ENCODE measurements at regions not wholly inside any gene's neighbourhood (a gene's known extent, or its start where the extent isn't known, plus 50 kb on each side); places are given as distances from the start of the nearest gene placed in this dataset.

DNA sequence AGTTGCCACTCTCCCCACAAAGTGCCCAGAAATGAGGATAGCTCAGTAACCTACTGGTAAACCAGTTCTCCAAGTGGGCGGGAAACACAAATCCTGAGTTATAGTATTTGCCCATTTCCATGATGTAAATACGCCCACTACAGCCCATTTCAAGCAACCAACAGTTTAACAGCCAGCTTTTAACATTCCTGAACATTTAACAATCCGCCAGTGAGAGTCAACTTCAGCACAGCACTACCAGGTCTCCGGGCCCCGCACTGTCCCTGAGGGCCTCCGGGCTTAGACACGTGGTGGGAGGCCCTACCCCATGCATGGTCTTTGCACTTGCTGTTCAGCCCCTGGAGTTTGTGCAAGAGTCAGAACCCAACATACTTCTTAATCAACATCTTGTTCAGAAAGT lies 132.0 kb upstream of the CTTNBP2NL start:
- peak; percentile 50 for DNase-seq (ENCODE audit: low read depth)

DNA sequence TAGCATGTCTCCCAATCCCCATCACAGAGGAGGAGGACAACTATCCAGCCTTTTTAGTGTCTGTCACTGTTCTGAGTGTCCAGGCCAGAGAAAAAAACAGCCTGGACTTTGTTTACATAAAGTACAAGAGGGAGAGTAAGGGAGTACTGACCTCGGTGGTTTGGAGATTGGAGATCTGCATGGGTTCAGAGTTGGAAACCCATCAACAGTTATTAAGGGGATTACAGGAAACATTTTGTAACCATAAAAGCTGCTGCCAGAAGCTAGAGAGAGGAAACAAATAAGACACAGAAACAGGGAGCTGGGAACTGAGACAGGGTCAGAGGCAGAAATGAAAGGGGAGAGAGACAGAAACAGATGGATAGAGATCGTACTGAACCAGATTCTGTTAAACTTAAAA lies 131.5 kb upstream of the CTTNBP2NL start:
- no peak overlapping the region for H3K4me3 ChIP-seq (ENCODE audit: low read depth, low read length)
- peak; percentile 95 for DNase-seq (ENCODE audit: low read depth)
- TF ChIP-seq, protein P1, sequence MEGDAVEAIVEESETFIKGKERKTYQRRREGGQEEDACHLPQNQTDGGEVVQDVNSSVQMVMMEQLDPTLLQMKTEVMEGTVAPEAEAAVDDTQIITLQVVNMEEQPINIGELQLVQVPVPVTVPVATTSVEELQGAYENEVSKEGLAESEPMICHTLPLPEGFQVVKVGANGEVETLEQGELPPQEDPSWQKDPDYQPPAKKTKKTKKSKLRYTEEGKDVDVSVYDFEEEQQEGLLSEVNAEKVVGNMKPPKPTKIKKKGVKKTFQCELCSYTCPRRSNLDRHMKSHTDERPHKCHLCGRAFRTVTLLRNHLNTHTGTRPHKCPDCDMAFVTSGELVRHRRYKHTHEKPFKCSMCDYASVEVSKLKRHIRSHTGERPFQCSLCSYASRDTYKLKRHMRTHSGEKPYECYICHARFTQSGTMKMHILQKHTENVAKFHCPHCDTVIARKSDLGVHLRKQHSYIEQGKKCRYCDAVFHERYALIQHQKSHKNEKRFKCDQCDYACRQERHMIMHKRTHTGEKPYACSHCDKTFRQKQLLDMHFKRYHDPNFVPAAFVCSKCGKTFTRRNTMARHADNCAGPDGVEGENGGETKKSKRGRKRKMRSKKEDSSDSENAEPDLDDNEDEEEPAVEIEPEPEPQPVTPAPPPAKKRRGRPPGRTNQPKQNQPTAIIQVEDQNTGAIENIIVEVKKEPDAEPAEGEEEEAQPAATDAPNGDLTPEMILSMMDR (IDR thresholded peaks at IDR 0.05; ENCODE audit: insufficient read depth, low read depth, low read length) = no peak

More for the DNA sequence above, 132.0 kb upstream of the CTTNBP2NL start:
- TF ChIP-seq, protein P1 (IDR thresholded peaks at IDR 0.05; ENCODE audit: insufficient read depth, low read depth, low read length) = no peak
- H3K4me3 ChIP-seq (ENCODE audit: low read depth, low read length) = no peak overlapping the region

DNA sequence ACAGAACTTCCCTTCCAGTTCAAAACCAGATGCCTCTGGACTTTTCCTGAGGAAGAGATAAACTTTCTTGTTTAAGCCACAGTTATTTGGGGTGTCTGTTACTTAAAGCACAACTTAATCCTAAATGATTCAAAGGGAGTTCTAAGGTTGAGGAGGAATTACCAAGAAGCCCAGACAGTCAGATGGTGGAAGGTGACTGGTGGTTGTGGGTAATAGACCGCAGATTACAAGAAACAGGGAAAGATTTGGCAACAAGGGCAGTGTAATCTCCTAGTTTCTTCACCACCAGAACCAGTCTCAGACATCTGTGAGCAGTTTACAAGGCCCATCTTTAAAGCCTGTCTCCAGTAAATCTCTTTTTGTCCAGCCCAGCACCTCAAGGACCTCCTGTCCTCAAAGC lies 130.1 kb upstream of the CTTNBP2NL start:
- peak; percentile 97 for DNase-seq (ENCODE audit: low read depth)

DNA sequence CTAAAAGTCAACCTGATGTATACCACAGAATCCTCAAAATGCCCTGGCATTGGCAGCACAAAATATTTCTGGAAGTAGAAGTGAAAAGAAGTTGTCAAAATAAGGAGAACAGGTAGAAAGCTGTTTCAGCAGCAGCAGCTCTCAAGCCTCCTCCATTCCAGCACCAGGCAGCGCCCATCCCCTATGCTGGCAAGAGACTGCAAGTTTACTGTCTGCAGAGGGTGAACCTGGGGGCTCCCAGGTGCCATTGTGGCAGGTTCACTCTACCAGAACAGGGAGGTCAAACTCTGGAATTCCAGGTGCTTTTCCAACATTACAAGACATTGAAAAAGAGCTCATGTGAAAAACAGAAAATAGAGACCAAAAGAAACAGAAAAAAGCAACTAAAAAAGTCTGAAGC lies 128.8 kb upstream of the CTTNBP2NL start:
- TF ChIP-seq, protein P1 (IDR thresholded peaks at IDR 0.05; ENCODE audit: insufficient read depth, low read depth, low read length) = no peak
- DNase-seq (ENCODE audit: low read depth) = no peak
- H3K4me3 ChIP-seq (ENCODE audit: low read depth, low read length) = no peak overlapping the region

More for the DNA sequence above, 130.1 kb upstream of the CTTNBP2NL start:
- TF ChIP-seq, protein P1 (IDR thresholded peaks at IDR 0.05; ENCODE audit: insufficient read depth, low read depth, low read length) = no peak
- no peak overlapping the region for H3K4me3 ChIP-seq (ENCODE audit: low read depth, low read length)

DNA sequence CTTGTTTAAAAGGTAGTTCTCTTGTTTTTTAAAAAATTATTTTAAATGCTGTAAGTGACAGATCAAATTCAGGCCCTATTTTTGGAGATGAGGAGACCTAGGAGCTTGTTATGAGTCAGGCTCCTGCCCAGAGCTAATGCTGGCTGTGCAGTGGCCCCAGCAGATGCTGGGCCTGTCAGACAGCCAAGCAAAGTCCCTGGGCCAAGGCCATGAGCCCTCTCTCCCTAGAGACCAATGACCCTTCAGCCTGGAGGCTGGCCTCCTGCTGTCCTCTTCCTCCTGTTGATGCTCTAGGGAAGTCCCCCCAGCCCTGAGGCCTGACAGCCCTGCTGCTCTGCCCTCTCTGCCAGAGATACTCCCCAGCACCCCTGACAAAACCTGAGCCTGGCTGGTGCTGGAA lies 128.1 kb upstream of the CTTNBP2NL start:
- DNase-seq (ENCODE audit: low read depth) = no peak
- H3K4me3 ChIP-seq (ENCODE audit: low read depth, low read length) = no peak overlapping the region
- TF ChIP-seq, protein P1 (IDR thresholded peaks at IDR 0.05; ENCODE audit: insufficient read depth, low read depth, low read length) = no peak

DNA sequence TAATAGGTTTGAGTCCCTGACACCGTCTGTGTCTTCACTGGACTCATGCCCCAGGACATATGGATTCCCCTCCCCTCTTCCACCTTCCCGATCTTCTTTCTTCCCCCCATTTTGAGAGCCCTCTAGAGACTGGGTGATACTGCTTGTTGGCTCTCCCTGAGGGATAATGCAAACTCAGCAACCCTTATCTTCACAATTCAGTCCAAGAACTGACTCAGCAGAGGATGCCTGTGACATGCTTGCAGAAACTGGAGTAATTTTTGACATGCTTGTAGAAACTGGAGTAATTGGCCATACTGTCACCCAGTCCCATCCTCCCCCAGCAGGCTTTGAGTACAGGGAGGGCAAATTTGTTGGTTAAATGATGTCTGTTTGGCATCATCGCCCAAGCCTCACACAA lies 127.6 kb upstream of the CTTNBP2NL start:
- TF ChIP-seq, protein P1 (IDR thresholded peaks at IDR 0.05; ENCODE audit: insufficient read depth, low read depth, low read length) = no peak
- no peak overlapping the region for H3K4me3 ChIP-seq (ENCODE audit: low read depth, low read length)
- no peak for DNase-seq (ENCODE audit: low read depth)

DNA sequence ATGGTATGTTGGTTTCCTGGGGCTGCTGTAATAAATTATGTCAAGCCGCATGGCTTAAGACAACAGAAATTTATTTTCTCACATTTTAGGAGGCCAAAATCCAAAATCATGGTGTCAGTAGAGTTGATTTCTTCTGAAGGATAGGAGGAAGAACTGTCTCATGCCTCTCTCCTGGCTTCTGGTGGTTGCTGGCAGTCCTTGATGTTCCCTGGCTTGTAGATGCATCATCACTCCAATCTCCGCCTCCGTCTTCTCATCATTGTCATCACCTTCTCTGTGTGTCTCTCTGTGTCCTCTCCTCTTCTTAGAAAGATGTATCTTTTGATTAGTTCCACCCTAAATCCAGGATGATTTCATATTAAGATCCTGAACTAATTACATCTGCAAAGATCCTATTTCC lies 124.7 kb upstream of the CTTNBP2NL start:
- H3K4me3 ChIP-seq (ENCODE audit: low read depth, low read length) = no peak overlapping the region
- no peak for DNase-seq (ENCODE audit: low read depth)
- TF ChIP-seq, protein P1 (IDR thresholded peaks at IDR 0.05; ENCODE audit: insufficient read depth, low read depth, low read length) = no peak

All from fibroblast of villous mesenchyme (primary cell).